ENCODE measurements at regions not wholly inside any gene's neighbourhood (a gene's known extent, or its start where the extent isn't known, plus 50 kb on each side); places are given as distances from the start of the nearest gene placed in this dataset.

DNA sequence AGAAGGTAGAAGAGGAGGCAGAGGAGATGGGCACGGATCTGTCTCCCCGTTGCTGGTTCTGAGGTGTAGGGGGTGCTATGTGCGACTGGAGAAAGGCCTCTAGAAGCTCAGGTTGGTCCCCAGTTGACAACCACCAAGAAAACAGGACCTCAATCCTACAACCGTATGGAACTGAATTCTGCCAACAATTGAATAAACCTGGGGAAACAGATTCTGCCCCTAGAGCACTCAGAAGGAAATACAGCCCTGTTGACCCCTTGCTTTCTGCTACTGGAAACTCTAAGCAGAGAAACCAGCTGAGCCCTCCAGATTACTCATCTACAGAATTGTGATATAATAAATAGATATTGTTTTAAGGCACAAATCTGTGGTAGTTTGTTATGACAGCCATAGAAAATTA is 313.0 kb upstream of the GOT2 start:
- TF ChIP-seq, protein P1, sequence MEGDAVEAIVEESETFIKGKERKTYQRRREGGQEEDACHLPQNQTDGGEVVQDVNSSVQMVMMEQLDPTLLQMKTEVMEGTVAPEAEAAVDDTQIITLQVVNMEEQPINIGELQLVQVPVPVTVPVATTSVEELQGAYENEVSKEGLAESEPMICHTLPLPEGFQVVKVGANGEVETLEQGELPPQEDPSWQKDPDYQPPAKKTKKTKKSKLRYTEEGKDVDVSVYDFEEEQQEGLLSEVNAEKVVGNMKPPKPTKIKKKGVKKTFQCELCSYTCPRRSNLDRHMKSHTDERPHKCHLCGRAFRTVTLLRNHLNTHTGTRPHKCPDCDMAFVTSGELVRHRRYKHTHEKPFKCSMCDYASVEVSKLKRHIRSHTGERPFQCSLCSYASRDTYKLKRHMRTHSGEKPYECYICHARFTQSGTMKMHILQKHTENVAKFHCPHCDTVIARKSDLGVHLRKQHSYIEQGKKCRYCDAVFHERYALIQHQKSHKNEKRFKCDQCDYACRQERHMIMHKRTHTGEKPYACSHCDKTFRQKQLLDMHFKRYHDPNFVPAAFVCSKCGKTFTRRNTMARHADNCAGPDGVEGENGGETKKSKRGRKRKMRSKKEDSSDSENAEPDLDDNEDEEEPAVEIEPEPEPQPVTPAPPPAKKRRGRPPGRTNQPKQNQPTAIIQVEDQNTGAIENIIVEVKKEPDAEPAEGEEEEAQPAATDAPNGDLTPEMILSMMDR (IDR thresholded peaks at IDR 0.05): no peak
- POLR2A ChIA-PET: no interaction called here
- Mint-ChIP-seq H3K27me3 (no peaks in the 10 kb centered on the region), H3K36me3 (ENCODE audit: low read depth) (no peaks in the 10 kb centered on the region), H3K9me3 (no peaks in the 10 kb centered on the region), H3K27ac (no peak overlapping the region), H3K4me3 (no peak overlapping the region), H3K4me1 (no peaks in the 10 kb centered on the region)
- DNase-seq (no peak), ATAC-seq (ENCODE audit: low read depth) (no peak)
- intact Hi-C loops (cut with micrococcal nuclease): no loop called here
- CTCF ChIA-PET: no interaction called here

DNA sequence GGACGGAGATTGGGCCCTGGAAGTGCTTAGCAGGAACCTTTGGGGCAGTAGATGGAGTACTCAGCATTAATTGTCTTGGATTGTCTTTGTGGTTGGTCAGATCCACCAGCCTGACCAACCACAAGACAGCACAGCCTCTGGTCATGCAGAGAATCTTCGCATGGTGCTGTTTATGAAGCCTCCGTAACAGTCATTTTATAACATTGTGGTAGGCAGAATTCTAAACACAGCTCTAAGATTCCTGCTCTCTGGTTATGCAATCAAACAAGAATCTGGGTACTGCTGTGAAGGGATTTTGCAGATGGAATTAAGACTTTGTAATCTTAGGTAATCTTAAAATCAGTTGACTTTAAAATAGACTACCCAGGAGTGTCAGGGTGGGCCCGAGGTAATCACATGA is 312.2 kb upstream of the GOT2 start:
- ATAC-seq (ENCODE audit: low read depth) (no peak), DNase-seq (no peak)
- H3K4me1 Mint-ChIP-seq: no peaks in the 10 kb centered on the region
- H3K4me3 Mint-ChIP-seq: no peak overlapping the region
- ChIA-PET CTCF (no interaction called here), POLR2A (no interaction called here)
- intact Hi-C loops (cut with micrococcal nuclease): no loop called here
- H3K36me3 Mint-ChIP-seq (ENCODE audit: low read depth): no peaks in the 10 kb centered on the region
- H3K27ac Mint-ChIP-seq: no peak overlapping the region
- H3K9me3 Mint-ChIP-seq: no peaks in the 10 kb centered on the region
- H3K27me3 Mint-ChIP-seq: no peaks in the 10 kb centered on the region
- TF ChIP-seq, protein P1 (IDR thresholded peaks at IDR 0.05): no peak

DNA sequence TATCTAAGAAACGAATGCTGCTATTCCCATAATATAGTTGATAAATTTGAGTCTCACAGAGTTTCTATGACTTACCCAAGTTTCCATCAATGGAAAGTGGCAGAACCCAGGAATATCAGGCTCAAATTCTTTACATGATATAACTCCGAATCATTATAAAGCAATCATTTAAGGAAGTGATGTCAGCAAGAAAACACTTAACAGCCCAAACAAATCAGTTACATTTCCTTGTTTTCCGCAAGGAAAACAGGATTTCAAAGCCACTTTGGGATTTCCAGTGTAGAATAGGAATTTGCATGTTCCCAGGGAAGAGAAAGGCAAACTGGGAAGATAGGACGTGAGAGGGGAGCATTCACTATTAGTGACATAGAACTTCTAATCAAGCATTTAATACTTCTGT is 311.4 kb upstream of the GOT2 start:
- no peaks in the 10 kb centered on the region for H3K36me3 Mint-ChIP-seq (ENCODE audit: low read depth)
- DNase-seq: no peak
- no peaks in the 10 kb centered on the region for H3K9me3 Mint-ChIP-seq
- H3K27ac Mint-ChIP-seq: no peak overlapping the region
- no peak overlapping the region for H3K4me3 Mint-ChIP-seq
- POLR2A ChIA-PET: no interaction called here
- H3K4me1 Mint-ChIP-seq: no peaks in the 10 kb centered on the region
- CTCF ChIA-PET: no interaction called here
- intact Hi-C loops (cut with micrococcal nuclease): no loop called here
- TF ChIP-seq, protein P1 (IDR thresholded peaks at IDR 0.05): no peak
- no peak for ATAC-seq (ENCODE audit: low read depth)
- no peaks in the 10 kb centered on the region for H3K27me3 Mint-ChIP-seq

DNA sequence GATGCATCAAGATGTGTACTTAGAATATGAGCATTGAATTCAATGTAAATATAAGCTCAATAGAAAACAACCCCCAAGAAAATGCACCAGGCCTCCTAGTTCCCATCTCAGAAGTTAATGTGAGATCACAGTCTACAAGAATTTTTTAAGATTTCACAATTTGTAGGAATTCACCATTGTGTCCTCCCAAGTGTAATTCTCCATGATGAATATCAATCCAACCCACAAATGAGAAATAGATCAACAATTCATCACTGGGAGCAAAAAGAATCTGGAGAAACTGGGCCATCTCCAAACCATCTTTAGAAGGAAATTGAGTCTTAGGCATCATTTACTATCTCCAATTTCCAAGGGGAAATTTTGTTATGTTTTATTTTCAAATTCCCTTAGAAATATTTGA is 310.5 kb upstream of the GOT2 start:
- H3K4me1 Mint-ChIP-seq: no peaks in the 10 kb centered on the region
- DNase-seq: no peak
- ChIA-PET CTCF (no interaction called here), POLR2A (no interaction called here)
- intact Hi-C loops (cut with micrococcal nuclease): no loop called here
- no peaks in the 10 kb centered on the region for H3K27me3 Mint-ChIP-seq
- TF ChIP-seq, protein P1 (IDR thresholded peaks at IDR 0.05): no peak
- no peaks in the 10 kb centered on the region for H3K36me3 Mint-ChIP-seq (ENCODE audit: low read depth)
- no peak for ATAC-seq (ENCODE audit: low read depth)
- H3K9me3 Mint-ChIP-seq: no peaks in the 10 kb centered on the region
- H3K4me3 Mint-ChIP-seq: no peak overlapping the region
- H3K27ac Mint-ChIP-seq: no peak overlapping the region

DNA sequence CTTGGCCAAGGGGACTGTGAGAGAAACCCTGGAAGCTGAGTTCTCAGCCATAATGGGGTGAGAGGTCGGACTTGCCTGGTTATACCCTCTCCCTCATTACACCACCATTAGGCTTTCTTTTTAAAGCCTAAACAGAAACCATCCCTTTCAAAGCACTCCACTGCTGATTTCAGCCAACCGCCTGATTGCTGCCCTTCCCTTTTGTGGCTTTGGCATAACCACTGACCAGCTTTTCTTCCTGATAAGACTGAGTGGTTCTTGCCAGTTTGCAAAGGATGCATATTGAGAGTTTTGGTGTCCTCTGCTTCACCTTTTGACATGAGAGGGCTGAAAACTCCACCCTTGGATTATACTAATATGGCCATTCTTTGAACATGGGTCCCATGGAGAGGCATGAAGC is 308.2 kb upstream of the GOT2 start:
- no peaks in the 10 kb centered on the region for H3K4me1 Mint-ChIP-seq
- POLR2A ChIA-PET: no interaction called here
- no peak for ATAC-seq (ENCODE audit: low read depth)
- H3K36me3 Mint-ChIP-seq (ENCODE audit: low read depth): no peaks in the 10 kb centered on the region
- CTCF ChIA-PET: no interaction called here
- no peaks in the 10 kb centered on the region for H3K27me3 Mint-ChIP-seq
- H3K27ac Mint-ChIP-seq: no peak overlapping the region
- no peaks in the 10 kb centered on the region for H3K9me3 Mint-ChIP-seq
- TF ChIP-seq, protein P1 (IDR thresholded peaks at IDR 0.05): no peak
- H3K4me3 Mint-ChIP-seq: no peak overlapping the region
- no peak for DNase-seq
- intact Hi-C loops (cut with micrococcal nuclease): no loop called here
